ENCODE measurements at regions not wholly inside any gene's neighbourhood (a gene's known extent, or its start where the extent isn't known, plus 50 kb on each side); places are given as distances from the start of the nearest gene placed in this dataset.
"Not testable (repeated sequence)": the region's sequence is repeated elsewhere in the genome, so short reads cannot be mapped to it uniquely, and the experiment has no call there.

DNA sequence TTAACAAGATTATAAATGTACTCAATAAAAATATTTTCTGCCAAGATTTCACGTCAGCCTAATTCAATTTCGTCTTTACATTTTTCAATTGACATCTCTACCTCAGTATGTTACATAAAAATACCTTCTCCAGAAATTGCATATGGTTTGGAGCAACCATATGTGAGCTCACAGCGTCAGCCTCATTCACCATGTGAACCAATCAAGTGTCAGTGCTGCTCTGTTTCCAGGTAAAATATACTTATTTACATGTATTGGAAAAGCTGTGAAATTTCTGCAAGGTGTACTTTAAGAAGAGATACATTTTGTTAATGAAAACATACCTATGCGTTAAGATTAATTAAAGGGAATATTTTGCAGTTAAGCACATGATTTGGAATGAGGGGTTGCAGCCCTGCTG, 110.7 kb upstream of the PRSS1 start:
- TF ChIP-seq, protein P1, sequence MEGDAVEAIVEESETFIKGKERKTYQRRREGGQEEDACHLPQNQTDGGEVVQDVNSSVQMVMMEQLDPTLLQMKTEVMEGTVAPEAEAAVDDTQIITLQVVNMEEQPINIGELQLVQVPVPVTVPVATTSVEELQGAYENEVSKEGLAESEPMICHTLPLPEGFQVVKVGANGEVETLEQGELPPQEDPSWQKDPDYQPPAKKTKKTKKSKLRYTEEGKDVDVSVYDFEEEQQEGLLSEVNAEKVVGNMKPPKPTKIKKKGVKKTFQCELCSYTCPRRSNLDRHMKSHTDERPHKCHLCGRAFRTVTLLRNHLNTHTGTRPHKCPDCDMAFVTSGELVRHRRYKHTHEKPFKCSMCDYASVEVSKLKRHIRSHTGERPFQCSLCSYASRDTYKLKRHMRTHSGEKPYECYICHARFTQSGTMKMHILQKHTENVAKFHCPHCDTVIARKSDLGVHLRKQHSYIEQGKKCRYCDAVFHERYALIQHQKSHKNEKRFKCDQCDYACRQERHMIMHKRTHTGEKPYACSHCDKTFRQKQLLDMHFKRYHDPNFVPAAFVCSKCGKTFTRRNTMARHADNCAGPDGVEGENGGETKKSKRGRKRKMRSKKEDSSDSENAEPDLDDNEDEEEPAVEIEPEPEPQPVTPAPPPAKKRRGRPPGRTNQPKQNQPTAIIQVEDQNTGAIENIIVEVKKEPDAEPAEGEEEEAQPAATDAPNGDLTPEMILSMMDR (IDR thresholded peaks at IDR 0.05; ENCODE audit: extremely low read depth, insufficient read depth, missing control alignments), result no peak
- DNase-seq (ENCODE audit: low spot score), result no peak
- in situ Hi-C loops (cut with MboI; ENCODE audit: low pct_unique_long_range_greater_than_20kb, low sequenced_read_pairs, unreplicated experiment), result loop anchor here (10.0 to 25.0 kb wide), 2 partner anchors 146 to 374 kb away; no protein-coding TSS in a partner anchor

DNA sequence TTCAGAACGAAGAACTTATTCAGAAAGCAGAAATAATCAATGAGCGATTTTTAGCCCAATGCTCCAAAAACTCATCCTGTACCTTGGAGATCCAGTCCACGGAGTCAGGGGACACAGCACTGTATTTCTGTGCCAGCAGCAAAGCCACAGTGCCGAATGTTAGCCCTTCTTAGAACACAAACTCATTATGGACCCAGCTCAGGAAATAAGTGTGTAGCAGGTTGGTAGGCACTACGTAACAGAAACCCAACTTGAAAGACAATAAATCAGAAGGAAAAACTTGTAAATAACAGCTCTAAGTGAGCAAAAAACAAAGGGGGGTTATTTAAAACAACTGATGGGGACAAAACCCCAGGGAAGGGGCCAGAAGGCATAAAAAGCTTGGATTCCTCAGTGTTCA, 112.0 kb upstream of the PRSS1 start:
- no peak for DNase-seq (ENCODE audit: low spot score)
- TF ChIP-seq, protein P1 (IDR thresholded peaks at IDR 0.05; ENCODE audit: extremely low read depth, insufficient read depth, missing control alignments), result no peak
- in situ Hi-C loops (cut with MboI; ENCODE audit: low pct_unique_long_range_greater_than_20kb, low sequenced_read_pairs, unreplicated experiment), result loop anchor here (10.0 to 25.0 kb wide), 2 partner anchors 148 to 375 kb away; no protein-coding TSS in a partner anchor

DNA sequence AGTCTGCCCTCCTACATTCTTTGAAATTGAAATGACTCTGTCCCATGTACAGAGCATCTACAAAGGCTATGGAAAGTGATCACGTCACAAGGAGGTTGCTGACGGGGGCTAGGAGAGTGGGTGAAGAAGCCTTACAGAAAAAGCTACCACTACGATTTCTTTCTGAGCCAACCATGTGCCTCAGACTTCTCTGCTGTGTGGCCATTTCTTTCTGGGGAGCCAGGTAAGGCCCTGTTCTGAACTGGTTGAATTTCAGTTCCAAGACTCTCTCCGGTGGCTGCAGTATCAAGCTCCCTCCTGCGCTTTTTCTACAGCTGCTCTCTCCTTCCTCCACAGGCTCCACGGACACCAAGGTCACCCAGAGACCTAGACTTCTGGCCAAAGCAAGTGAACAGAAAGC, 112.5 kb upstream of the PRSS1 start:
- DNase-seq (ENCODE audit: low spot score), result no peak
- in situ Hi-C loops (cut with MboI; ENCODE audit: low pct_unique_long_range_greater_than_20kb, low sequenced_read_pairs, unreplicated experiment), result loop anchor here (10.0 to 25.0 kb wide), 2 partner anchors 148 to 376 kb away; no protein-coding TSS in a partner anchor
- TF ChIP-seq, protein P1 (IDR thresholded peaks at IDR 0.05; ENCODE audit: extremely low read depth, insufficient read depth, missing control alignments), result no peak

DNA sequence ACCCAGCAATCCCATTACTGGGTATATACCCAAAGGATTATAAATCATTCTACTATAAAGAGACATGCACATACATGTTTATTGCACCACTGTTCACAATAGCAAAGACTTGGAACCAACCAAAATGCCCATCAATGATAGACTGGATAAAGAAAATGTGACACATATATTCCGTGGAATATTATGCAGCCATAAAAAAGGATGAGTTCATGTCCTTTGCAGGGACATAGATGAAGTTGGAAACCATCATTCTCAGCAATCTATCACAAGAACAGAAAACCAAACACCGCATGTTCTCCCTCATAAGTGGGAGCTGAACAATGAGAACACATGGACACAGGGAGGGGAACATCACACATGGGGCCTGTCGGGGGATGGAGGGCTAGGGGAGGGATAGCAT, 113.2 kb upstream of the PRSS1 start:
- in situ Hi-C loops (cut with MboI; ENCODE audit: low pct_unique_long_range_greater_than_20kb, low sequenced_read_pairs, unreplicated experiment), result loop anchor here (10.0 to 25.0 kb wide), 2 partner anchors 149 to 376 kb away; no protein-coding TSS in a partner anchor
- DNase-seq (ENCODE audit: low spot score), result not testable (repeated sequence)

DNA sequence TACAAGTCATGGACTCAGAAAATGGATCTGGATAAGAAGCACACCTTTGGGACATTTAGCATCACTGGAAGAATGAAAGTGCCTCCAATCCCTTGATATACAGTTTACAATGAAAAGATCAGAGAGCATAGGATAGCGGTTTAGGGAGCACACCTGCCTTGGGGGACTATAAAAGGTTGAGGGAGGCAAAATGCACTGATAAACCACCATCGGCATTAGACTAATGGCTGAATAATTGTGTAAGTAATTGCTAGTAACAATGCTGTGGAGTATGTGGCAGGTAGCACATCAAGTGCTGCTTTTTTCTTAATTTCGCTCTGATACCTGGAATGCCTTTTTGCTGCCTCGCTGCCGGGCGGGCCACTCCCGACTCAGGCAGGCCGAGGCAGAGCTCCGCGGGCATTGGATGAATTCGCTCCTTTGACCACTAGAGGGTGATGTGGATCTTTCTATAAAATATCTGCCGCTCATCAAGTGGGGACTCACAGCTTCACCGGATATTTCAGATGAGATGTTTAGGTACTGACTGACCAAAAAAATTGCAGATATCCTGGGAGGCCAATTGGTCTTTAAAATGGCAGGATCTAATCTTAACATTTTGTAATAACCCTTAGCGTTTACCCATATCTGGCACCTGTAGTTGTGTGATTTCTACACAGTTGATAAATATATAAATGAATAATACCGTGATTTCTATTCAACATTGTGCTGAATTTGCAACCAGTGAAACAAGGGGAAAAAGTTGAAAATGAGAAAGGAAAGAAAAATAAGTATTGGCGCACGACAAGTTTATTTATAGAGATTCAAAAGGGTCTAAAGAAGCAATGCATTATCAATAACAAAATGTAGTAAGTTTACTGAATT, 116.8 kb upstream of the PRSS1 start:
- DNase-seq (ENCODE audit: low spot score), result peak; percentile 77
- TF ChIP-seq, protein P1 (IDR thresholded peaks at IDR 0.05; ENCODE audit: extremely low read depth, insufficient read depth, missing control alignments), result peak; percentile 75
- in situ Hi-C loops (cut with MboI; ENCODE audit: low pct_unique_long_range_greater_than_20kb, low sequenced_read_pairs, unreplicated experiment), result loop anchor here (10.0 to 25.0 kb wide), 2 partner anchors 152 to 380 kb away; no protein-coding TSS in a partner anchor

DNA sequence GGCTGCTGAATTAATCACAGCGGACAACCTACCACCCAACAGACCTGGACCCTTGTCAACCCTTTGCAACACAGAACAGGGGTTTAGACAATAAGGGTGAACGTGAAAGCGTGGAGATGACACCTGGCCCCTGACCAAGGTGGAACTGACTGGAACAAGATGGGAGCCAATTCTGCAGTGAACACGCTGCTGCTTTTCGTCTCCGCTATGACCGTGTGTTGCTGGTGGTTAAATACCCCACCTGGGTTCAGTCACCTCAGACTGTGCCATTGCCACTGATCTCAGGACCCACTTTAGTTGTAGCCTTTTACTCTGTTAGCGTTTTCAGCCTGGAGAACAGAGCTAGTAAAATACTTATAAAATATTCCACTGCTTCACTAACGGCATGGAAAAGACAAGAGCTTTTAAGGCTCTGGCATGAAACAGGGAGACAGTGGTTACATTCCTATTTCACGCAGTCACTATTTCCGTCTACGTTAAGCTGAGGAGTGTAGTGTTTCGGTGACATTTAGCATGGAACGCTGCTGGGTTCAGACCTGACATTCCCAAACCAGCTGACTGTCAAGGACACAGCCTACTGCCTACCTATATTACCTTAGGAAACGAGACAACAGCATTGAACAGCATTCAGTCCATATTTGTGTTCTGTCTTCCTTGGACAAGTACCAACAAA, 119.5 kb upstream of the PRSS1 start:
- no peak for DNase-seq (ENCODE audit: low spot score)
- TF ChIP-seq, protein P1 (IDR thresholded peaks at IDR 0.05; ENCODE audit: extremely low read depth, insufficient read depth, missing control alignments), result no peak
- in situ Hi-C loops (cut with MboI; ENCODE audit: low pct_unique_long_range_greater_than_20kb, low sequenced_read_pairs, unreplicated experiment), result loop anchor here (10.0 to 25.0 kb wide), 2 partner anchors 155 to 383 kb away; no protein-coding TSS in a partner anchor
